ENCODE measurements at regions not wholly inside any gene's neighbourhood (a gene's known extent, or its start where the extent isn't known, plus 50 kb on each side); places are given as distances from the start of the nearest gene placed in this dataset.
A peak's percentile ranks its signal among the peaks of the same experiment; 100 is the strongest.
"Not testable (repeated sequence)": the region's sequence is repeated elsewhere in the genome, so short reads cannot be mapped to it uniquely, and the experiment has no call there.

DNA sequence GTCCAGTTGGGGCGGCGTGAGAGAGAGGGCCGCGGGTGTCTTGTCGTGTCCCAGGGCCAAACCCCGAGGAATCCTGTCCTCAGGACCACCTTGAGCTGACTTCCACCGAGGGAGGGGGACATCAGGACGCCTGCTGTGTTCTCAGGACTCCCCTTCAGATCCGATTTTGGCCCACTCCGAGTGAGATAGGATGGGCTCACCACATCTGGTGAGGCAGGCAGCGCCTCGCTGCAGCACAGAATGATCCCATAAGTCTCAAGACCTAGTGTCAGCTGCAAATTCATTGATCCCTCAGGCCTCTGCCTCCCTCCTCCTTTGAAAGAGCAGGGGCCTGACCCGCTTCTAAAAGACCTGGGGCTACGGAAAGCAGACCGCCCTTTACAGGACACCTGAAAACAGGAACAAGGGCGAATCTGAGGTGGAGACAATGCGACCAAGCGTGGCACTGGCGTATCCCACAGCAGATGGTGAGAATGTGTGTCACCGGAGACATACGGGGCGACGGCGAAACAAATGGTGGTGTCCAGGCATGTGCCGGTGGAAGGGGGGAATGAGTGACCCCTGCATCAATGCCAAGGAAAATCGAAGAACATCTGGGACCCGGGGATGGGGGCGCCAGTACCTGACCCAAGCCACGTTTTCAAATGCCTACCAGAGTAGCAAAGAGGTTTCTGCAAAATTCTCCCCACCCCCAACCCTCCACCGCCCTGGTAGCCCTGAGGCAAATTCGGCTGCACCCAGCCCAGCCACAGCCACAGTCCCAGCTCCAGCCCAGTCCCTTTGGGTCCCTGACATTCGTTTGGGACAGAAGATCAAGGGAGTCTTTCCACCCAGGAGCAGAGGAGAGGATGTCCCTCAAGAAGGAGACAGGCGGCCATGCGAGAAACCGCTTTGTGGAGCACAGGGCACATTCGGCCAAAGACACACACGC lies 162.1 kb upstream of the ZNF337 start:
- Histone ChIP-seq H3K36me3 (no peaks in the 10 kb centered on the region), H3K27ac (no peak overlapping the region), H3K9me3 (no peaks in the 10 kb centered on the region), H3K27me3 (peaks cover 0 to 4% of the 10 kb centered on the region in 2 donors), H3K4me1 (peaks cover 0 to 36% (median 6%) of the 10 kb centered on the region in 4 donors), H3K4me3 (peak overlapping the region in 1 of 4 donors; percentile 28)
- TF ChIP-seq POLR2A (IDR thresholded peaks at IDR 0.05), result no peak
- TF ChIP-seq, protein P1, sequence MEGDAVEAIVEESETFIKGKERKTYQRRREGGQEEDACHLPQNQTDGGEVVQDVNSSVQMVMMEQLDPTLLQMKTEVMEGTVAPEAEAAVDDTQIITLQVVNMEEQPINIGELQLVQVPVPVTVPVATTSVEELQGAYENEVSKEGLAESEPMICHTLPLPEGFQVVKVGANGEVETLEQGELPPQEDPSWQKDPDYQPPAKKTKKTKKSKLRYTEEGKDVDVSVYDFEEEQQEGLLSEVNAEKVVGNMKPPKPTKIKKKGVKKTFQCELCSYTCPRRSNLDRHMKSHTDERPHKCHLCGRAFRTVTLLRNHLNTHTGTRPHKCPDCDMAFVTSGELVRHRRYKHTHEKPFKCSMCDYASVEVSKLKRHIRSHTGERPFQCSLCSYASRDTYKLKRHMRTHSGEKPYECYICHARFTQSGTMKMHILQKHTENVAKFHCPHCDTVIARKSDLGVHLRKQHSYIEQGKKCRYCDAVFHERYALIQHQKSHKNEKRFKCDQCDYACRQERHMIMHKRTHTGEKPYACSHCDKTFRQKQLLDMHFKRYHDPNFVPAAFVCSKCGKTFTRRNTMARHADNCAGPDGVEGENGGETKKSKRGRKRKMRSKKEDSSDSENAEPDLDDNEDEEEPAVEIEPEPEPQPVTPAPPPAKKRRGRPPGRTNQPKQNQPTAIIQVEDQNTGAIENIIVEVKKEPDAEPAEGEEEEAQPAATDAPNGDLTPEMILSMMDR (IDR thresholded peaks at IDR 0.05), result no peak
- no peak for DNase-seq

DNA sequence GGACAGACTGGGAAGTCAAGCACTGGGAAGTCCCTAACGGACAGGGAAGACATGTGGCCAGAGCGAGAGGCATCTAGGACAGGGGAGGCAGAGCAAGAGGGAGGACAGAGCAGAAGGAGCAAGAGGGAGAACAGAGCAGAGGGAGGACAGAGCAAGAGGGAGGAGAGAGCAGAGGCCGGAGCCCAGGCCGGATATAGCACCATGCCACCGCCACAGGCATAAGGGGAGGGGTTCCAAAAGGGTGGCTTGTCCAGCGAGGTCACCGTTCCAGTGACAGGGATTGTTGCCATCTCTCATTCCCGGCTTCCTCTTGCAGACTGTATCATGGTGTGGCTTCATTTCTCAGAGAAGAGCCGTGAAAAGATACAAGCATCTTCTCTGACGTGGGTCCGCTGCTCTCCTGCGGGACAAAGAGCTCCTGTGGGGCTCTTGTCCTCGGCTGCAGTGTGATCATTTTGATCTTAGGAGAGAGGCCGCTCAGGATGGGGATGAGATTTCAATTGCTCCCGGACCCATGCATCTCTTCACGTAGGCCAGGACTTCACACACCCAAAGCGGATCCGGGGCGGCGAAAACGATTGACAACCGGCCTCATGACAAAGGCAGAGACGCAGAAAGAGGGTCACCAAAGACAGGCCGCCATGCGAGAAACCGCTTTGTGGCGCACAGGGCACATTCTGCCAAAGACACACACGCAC lies 160.6 kb upstream of the ZNF337 start:
- H3K27ac ChIP-seq, H3K9me3 ChIP-seq, H3K27me3 ChIP-seq, DNase-seq, H3K36me3 ChIP-seq, H3K4me3 ChIP-seq: not testable (repeated sequence)
- peaks cover 0 to 22% (median 5%) of the 10 kb centered on the region in 4 donors for H3K4me1 ChIP-seq

DNA sequence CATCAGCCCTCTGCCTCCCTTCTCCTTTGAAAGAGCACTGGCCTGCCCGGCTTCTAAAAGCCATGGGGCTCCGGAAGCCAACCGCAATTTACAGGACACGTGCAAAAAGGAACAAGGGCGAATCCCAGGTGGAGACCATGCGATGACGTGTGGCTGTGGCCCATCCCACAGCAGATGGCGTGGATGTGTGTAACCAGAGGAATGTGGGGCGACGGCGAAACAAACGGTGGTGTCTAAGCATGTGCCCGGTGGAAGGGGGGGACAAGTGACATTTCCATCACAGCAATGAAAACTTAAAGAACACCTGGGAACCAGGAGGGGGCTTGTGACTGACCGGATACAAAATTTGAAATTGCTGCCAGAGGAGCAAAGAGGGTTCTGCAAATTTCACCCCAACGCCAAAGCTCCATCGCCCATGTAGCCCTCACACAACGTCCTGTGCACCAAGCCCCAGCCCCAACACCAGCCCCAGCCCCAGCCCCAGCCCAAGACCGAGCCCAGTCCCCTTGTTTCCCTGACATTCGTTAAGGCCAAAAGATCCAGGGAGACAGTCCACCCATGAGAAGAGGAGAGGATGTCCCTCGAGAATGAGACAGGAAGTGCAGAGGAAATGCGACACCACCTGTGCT lies 159.7 kb upstream of the ZNF337 start:
- DNase-seq, result no peak
- H3K9me3 ChIP-seq, result no peaks in the 10 kb centered on the region
- TF ChIP-seq POLR2A (IDR thresholded peaks at IDR 0.05), result no peak
- TF ChIP-seq, protein P1 (IDR thresholded peaks at IDR 0.05), result no peak

DNA sequence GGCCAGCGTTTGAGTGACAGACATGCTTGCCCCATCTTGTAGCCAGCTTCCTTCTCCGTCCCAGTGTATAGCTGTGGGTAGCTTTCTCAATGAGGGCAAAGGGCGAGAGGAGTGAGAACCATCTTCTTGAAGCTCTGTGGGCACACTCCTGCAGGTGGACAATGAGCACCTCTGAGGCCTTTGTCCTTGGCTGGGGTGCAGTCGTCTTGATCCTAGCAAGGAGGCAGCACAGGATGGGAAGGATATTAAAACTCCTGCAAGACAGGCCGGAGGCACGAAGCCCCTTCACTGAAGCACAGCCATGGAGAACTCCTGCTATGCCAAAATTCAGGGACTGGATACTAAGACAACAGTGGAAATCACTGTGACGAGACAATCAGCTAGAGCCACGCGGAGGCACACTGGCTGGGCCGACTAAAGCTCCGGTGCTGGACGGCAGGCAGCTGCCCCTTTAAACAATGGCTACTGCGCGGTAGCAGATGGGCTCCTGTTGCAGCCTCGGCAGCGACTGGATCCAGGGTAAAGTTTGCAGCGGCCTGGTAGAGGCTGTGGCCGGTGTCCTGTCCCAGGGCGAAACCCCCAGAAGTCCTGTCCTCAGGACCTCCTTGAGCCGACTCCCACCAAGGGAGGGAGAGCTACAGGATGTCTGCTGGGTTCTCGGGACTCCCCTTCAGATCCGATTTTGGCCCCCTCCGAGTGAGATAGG lies 159.0 kb upstream of the ZNF337 start:
- not testable (repeated sequence) for DNase-seq, H3K27ac ChIP-seq, H3K4me3 ChIP-seq, H3K9me3 ChIP-seq, H3K36me3 ChIP-seq, H3K27me3 ChIP-seq
- H3K4me1 ChIP-seq, result peaks cover 0 to 10% (median 2%) of the 10 kb centered on the region in 4 donors

More for the DNA sequence above, 159.7 kb upstream of the ZNF337 start:
- Histone ChIP-seq H3K27me3 (peaks cover 0 to 4% of the 10 kb centered on the region in 2 donors), H3K4me3 (no peak overlapping the region), H3K27ac (no peak overlapping the region), H3K4me1 (peaks cover 0 to 13% (median 2%) of the 10 kb centered on the region in 4 donors), H3K36me3 (no peaks in the 10 kb centered on the region)

DNA sequence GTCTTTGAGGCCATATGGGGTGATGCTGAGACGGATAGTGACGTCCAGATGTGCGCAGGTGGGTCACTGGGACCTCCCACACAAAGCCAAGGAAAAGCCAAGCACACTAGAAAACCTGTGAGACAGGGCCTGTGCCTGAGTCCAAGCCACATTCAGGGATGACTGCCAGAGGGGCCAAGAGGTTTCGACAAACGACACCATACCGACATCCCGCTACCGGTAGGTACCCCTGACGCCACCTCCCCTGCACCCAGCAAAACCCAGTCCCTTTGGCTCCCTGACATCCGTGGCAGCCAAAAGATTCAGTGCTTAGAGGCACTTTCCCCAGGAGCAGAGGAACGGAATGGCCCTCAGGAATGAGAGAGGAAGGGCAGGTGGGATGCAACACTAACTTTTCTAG lies 158.0 kb upstream of the ZNF337 start:
- not testable (repeated sequence) for H3K9me3 ChIP-seq, H3K27me3 ChIP-seq, H3K4me3 ChIP-seq, H3K4me1 ChIP-seq, H3K36me3 ChIP-seq, H3K27ac ChIP-seq, DNase-seq

DNA sequence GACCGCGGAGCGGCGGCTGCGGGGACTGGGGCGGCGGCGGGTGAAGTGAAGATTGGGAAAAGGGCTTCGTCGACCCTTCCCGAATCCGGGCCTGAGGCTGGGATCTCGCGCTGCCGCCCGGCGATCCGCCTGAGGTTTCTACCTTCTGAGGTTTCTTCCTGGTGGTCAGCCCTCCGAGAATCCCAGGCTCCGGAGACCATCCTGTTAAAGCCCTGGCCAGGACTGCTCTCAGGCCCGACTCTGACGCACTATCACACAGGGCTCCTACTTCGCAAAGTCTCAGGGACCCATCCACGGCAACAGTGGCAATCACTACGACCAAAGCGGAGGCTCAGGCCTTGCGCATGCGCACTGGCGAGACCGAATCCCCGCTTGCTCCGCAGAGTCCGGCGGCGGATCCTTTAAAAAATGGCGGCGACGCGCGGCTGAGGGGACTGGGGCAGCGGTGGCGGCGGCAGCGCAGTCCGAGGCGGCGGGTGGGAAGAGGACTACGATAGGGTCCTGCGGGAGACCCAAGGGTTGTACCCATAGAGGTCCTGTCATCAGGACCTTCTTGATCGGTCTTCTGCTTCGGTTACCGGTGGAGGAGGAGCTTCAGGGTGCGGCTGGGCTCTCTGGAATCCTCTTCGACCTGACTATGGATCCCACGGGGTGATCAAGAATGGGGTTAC lies 157.2 kb upstream of the ZNF337 start:
- H3K27ac ChIP-seq, result peak overlapping the region in 3 of 4 donors; percentile 17 to 58 (median 22)

DNA sequence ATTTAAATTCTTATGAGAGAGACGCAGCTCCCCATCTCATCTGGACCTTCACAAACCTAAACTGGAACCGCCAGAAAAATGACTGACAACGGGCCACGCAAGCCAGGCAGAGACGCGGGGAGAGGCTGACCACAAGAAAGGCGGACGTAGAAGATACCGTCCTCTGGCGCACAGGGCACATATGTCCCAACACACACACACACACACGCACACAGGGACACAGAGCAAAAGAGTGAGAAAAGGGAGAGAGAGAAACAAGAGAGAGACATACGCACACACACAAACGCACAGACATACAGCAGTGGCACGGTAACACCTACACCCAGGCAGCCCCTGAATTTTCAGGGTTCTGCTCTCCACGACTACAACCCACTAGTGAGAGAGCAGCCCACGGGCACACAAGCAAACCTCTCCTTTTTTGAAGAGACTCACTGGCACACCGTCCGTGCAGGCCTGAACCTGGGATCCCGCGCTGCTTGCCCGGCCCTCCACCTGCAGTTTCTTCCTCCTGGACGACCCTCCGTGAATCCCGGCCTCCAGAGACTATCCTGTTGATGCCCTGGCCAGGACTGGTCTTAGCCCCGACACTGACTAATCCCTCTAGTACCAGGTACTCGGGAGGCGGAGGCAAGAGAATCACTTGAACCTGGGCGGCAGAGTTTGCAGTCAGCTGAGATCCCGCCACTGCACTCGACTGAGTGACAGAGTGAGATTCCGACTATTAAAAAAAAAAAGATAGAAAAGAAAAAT lies 156.5 kb upstream of the ZNF337 start:
- not testable (repeated sequence) for H3K4me1 ChIP-seq, H3K36me3 ChIP-seq, H3K9me3 ChIP-seq, DNase-seq, H3K27me3 ChIP-seq
- Histone ChIP-seq H3K27ac (peak overlapping the region in 2 of 4 donors; percentile 17 to 58), H3K4me3 (peak overlapping the region; percentile 41 to 80 (median 60))

More for the DNA sequence above, 157.2 kb upstream of the ZNF337 start:
- H3K9me3 ChIP-seq, H3K27me3 ChIP-seq, H3K4me1 ChIP-seq, H3K36me3 ChIP-seq: not testable (repeated sequence)
- H3K4me3 ChIP-seq, result peak overlapping the region; percentile 41 to 80 (median 60)
- peak; percentile 33 to 92 (median 86) for DNase-seq

DNA sequence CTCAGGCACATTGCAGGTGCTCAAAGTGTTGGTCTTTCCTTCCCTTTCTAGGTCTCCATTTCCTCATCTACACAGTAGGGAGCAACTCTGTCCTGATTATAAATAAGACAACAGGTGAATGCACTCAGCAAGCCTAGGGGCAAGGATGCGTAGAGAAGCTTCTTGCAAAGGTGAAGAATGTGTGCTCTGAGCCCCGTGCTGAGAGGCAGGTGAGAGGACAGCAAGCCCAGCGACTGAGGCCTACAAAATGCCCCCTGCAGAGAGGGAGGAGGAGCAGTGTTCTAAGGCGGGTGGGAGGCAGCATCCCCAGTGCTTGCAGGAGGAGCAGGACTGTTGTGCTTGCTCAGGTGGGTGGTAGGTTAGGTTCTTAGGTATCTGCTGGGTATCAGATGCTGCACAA lies 153.5 kb upstream of the ZNF337 start:
- not testable (repeated sequence) for H3K27me3 ChIP-seq

More for the DNA sequence above, 153.5 kb upstream of the ZNF337 start:
- H3K27ac ChIP-seq, DNase-seq, H3K4me3 ChIP-seq, H3K36me3 ChIP-seq, H3K4me1 ChIP-seq, H3K9me3 ChIP-seq: not testable (repeated sequence)

All from Peyer's patch (tissue), 4 donors.